ENCODE measurements at regions not wholly inside any gene's neighbourhood (a gene's known extent, or its start where the extent isn't known, plus 50 kb on each side); places are given as distances from the start of the nearest gene placed in this dataset.
A peak's percentile ranks its signal among the peaks of the same experiment; 100 is the strongest.

- TF ChIP-seq CTCF (IDR thresholded peaks at IDR 0.05; ENCODE audit: borderline replicate concordance, extremely low read depth, insufficient read depth), result no peak
- intact Hi-C loops (cut with DNase I), result no loop called here
- H3K9ac ChIP-seq (ENCODE audit: low read length in 3 of 3), result no peak overlapping the region
Measured at GRCh38 chr16:51243936-51244436, 92.9 kb upstream of the SALL1 start.

GRCh38 chr16:51242296-51242994 is 91.4 kb upstream of the SALL1 start:
- intact Hi-C loops (cut with DNase I), result no loop called here
- Histone ChIP-seq H3K27ac (ENCODE audit: low read depth in 2 of 2, low read length in 2 of 2) (no peak overlapping the region), H3K36me3 (ENCODE audit: control insufficient read depth in 2 of 3, insufficient read depth in 3 of 3, low read length in 3 of 3) (peaks cover 0 to 3% (median 0%) of the 10 kb centered on the region in 3 donors), H3K27me3 (ENCODE audit: control insufficient read depth, insufficient read depth, low read length) (no peaks in the 10 kb centered on the region), H3K9me3 (ENCODE audit: control insufficient read depth in 2 of 3, insufficient read depth in 1 of 3, low read length in 3 of 3) (peaks cover 0 to 2% (median 0%) of the 10 kb centered on the region in 3 donors), H3K9ac (ENCODE audit: low read length in 3 of 3) (no peak overlapping the region), H3K4me1 (ENCODE audit: control insufficient read depth in 2 of 3, insufficient read depth in 2 of 3, low read depth in 1 of 3, low read length in 3 of 3) (peaks cover 0 to 2% (median 0%) of the 10 kb centered on the region in 3 donors), H3K4me3 (ENCODE audit: low read length in 3 of 3) (no peak overlapping the region)
- DNase-seq, result peak in 2 of 5 donors; percentile 77 to 91
- FAIRE-seq, result no peak
- no peak for TF ChIP-seq CTCF (IDR thresholded peaks at IDR 0.05; ENCODE audit: borderline replicate concordance, extremely low read depth, insufficient read depth)

More at GRCh38 chr16:51243936-51244436, 92.9 kb upstream of the SALL1 start:
- Histone ChIP-seq H3K4me3 (ENCODE audit: low read length in 3 of 3) (no peak overlapping the region), H3K9me3 (ENCODE audit: control insufficient read depth in 2 of 3, insufficient read depth in 1 of 3, low read length in 3 of 3) (peaks cover 0 to 2% (median 0%) of the 10 kb centered on the region in 3 donors), H3K27ac (ENCODE audit: low read depth in 2 of 2, low read length in 2 of 2) (no peak overlapping the region), H3K4me1 (ENCODE audit: control insufficient read depth in 2 of 3, insufficient read depth in 2 of 3, low read depth in 1 of 3, low read length in 3 of 3) (peaks cover 0 to 2% (median 0%) of the 10 kb centered on the region in 3 donors), H3K27me3 (ENCODE audit: control insufficient read depth, insufficient read depth, low read length) (no peaks in the 10 kb centered on the region), H3K36me3 (ENCODE audit: control insufficient read depth in 2 of 3, insufficient read depth in 3 of 3, low read length in 3 of 3) (peaks cover 0 to 3% (median 0%) of the 10 kb centered on the region in 3 donors)
- FAIRE-seq (no peak), DNase-seq (peak in 2 of 5 donors; percentile 27 to 55)

- intact Hi-C loops (cut with DNase I), result no loop called here
- Histone ChIP-seq H3K9ac (ENCODE audit: low read length in 3 of 3) (no peak overlapping the region), H3K27ac (ENCODE audit: low read depth in 2 of 2, low read length in 2 of 2) (no peak overlapping the region), H3K4me3 (ENCODE audit: low read length in 3 of 3) (no peak overlapping the region), H3K36me3 (ENCODE audit: control insufficient read depth in 2 of 3, insufficient read depth in 3 of 3, low read length in 3 of 3) (peaks cover 0 to 3% (median 0%) of the 10 kb centered on the region in 3 donors), H3K27me3 (ENCODE audit: control insufficient read depth, insufficient read depth, low read length) (no peaks in the 10 kb centered on the region), H3K4me1 (ENCODE audit: control insufficient read depth in 2 of 3, insufficient read depth in 2 of 3, low read depth in 1 of 3, low read length in 3 of 3) (no peaks in the 10 kb centered on the region), H3K9me3 (ENCODE audit: control insufficient read depth in 2 of 3, insufficient read depth in 1 of 3, low read length in 3 of 3) (peaks cover 0 to 2% (median 0%) of the 10 kb centered on the region in 3 donors)
- no peak for FAIRE-seq
- no peak for TF ChIP-seq CTCF (IDR thresholded peaks at IDR 0.05; ENCODE audit: borderline replicate concordance, extremely low read depth, insufficient read depth)
- DNase-seq, result no peak
Measured at GRCh38 chr16:51239196-51239595, 88.1 kb upstream of the SALL1 start.
